Skeletal muscle tissue (tissue), 3 donors: ENCODE measurements at regions not wholly inside any gene's neighbourhood (a gene's known extent, or its start where the extent isn't known, plus 50 kb on each side); places are given as distances from the start of the nearest gene placed in this dataset.

Experiments
- H3K27ac ChIP-seq: one replicate; pipeline ENCODE4 v1.7.0; 2013; ENCODE audit warnings: mild to moderate bottlenecking, low read depth, low read length, inconsistent platforms
- H3K27me3 ChIP-seq, 3 donors: one replicate each; pipeline ENCODE4 v1.7.0; 2013; ENCODE audit warnings: low read length in 3 of 3; ENCODE audit not compliant: control insufficient read depth in 3 of 3, insufficient read depth in 3 of 3
- H3K36me3 ChIP-seq, 3 donors: one replicate each; pipeline ENCODE4 v1.7.0; 2013; ENCODE audit warnings: low read length in 3 of 3; ENCODE audit not compliant: control insufficient read depth in 3 of 3, insufficient read depth in 3 of 3
- H3K4me1 ChIP-seq, 3 donors: one replicate each; pipeline ENCODE4 v1.7.0; 2013; ENCODE audit warnings: low read length in 3 of 3, mild to moderate bottlenecking in 3 of 3; ENCODE audit not compliant: control insufficient read depth in 3 of 3, insufficient read depth in 3 of 3
- H3K4me3 ChIP-seq, 3 donors: one replicate each; pipeline ENCODE4 v1.7.0; 2013; ENCODE audit warnings: low read length in 3 of 3
- H3K9ac ChIP-seq, 3 donors: one replicate each; pipeline ENCODE4 v1.7.0; 2013; ENCODE audit warnings: low read length in 3 of 3, mild to moderate bottlenecking in 3 of 3, moderate library complexity in 2 of 3, low read depth in 1 of 3
- H3K9me3 ChIP-seq, 3 donors: one replicate each; pipeline ENCODE4 v1.7.0; 2013; ENCODE audit warnings: low read length in 3 of 3; ENCODE audit not compliant: control insufficient read depth in 3 of 3
- donor health status: Osteomylitis.

DNA sequence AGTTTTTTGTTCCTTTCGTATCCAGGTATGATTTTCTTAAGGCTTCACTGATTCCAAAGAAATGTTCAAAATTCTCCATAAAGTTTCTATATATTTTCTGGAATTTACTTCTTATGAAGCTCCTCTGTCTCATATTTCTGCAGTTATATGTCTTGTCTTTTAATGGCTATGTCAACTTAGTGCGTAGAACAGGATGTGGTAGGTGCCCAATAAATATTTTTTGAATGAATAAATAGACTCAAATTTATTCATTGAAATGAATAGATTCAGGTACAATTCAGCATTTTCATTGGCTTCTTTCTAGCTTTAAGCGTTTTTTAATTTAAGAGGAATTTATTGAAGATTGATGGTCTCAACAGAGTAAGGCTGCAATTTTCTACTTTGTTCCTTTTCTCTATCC is 231.9 kb upstream of the BOD1L1 start:
- Histone ChIP-seq H3K36me3 (no peaks in the 10 kb centered on the region), H3K27ac (no peak overlapping the region), H3K9me3 (no peaks in the 10 kb centered on the region), H3K27me3 (no peaks in the 10 kb centered on the region), H3K9ac (no peak overlapping the region), H3K4me1 (no peaks in the 10 kb centered on the region), H3K4me3 (no peak overlapping the region)

DNA sequence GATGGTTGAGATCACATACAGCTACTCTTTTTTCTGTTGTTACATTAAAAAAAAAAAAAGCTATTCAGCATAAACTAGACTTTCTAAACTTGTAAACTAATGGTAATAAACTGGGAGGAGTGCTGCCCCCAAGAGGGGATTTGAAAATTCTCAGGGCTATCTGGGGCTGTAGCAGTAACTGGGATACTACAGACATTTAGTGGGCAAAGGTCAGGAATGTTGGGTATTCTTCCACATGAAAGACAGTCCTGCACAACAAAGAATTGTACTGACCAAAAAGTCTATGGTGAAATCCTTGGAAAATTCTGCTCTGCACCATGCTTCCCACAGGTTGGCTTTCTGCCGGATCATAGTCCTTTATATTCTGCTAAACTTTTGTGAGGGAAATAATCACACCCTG is 232.6 kb upstream of the BOD1L1 start:
- Histone ChIP-seq H3K36me3 (no peaks in the 10 kb centered on the region), H3K4me3 (no peak overlapping the region), H3K27ac (no peak overlapping the region), H3K9ac (no peak overlapping the region), H3K9me3 (no peaks in the 10 kb centered on the region), H3K27me3 (no peaks in the 10 kb centered on the region), H3K4me1 (no peaks in the 10 kb centered on the region)

DNA sequence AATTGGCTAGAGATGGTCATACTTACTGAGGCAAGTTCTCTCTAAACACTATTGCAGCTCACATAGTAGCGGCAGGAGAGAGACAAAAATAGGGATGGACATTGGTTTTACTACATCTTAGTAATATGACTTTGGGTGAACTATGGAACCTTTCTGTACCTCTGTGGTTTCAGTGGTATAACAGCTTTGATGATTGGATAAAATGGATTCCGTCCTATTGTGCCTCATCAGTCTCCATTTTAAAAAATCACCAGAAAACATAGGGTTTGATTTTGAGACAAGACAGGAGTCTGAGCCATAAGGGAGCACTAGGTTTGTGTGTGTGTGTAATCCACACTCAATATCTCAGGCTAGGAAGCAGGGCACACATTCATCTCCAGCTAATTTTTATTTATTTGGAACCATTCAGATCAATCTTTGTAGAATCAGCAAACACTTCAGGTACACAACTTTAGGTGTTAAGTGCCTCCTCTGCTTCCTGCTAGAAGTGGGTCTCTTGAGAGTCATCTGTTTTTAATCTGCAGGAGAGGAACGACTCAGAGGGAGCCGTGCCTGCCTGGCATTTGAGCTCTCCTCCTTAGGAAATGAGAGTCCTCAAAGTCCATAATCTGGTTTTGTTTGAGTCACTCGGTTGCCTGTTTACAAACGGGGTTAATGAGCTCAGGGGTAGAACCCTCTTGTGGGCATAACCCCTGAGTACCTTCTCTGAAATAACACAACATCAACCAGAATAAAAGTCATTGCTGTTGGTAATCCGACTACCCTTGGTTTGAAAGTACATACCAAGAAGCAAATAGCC is 238.5 kb upstream of the BOD1L1 start:
- Histone ChIP-seq H3K9ac (no peak overlapping the region), H3K36me3 (no peaks in the 10 kb centered on the region)

DNA sequence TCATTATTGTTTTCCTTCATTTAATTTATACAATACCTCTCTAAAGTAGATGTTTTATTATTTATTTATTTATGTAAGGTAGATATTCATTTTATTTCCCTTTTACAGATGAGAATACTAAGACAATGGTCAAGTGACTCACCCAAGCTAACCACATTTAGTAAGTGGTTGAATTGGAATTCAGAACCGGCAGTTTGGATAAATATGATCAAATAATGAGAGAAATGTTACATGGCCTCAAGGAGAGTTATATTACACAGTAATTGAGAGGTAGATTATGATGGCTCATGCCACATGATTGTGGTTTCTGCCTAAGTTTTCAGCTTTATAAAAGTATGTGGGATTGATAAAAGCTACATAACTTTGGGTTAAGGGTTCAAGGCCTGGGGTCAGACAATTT is 239.4 kb upstream of the BOD1L1 start:
- Histone ChIP-seq H3K4me1 (no peaks in the 10 kb centered on the region), H3K4me3 (no peak overlapping the region), H3K9ac (no peak overlapping the region), H3K27me3 (no peaks in the 10 kb centered on the region), H3K27ac (no peak overlapping the region), H3K9me3 (no peaks in the 10 kb centered on the region), H3K36me3 (no peaks in the 10 kb centered on the region)

More for the DNA sequence above, 238.5 kb upstream of the BOD1L1 start:
- Histone ChIP-seq H3K4me1 (no peaks in the 10 kb centered on the region), H3K27ac (no peak overlapping the region), H3K4me3 (no peak overlapping the region), H3K9me3 (no peaks in the 10 kb centered on the region), H3K27me3 (no peaks in the 10 kb centered on the region)

- H3K4me1 ChIP-seq: no peaks in the 10 kb centered on the region
- H3K27me3 ChIP-seq: no peaks in the 10 kb centered on the region
- no peaks in the 10 kb centered on the region for H3K36me3 ChIP-seq
- H3K9ac ChIP-seq: no peak overlapping the region
- no peak overlapping the region for H3K27ac ChIP-seq
- no peak overlapping the region for H3K4me3 ChIP-seq
- H3K9me3 ChIP-seq: no peaks in the 10 kb centered on the region
These were observed 244.6 kb upstream of the BOD1L1 start for GRCh38 chr4:13872155-13872554.

DNA sequence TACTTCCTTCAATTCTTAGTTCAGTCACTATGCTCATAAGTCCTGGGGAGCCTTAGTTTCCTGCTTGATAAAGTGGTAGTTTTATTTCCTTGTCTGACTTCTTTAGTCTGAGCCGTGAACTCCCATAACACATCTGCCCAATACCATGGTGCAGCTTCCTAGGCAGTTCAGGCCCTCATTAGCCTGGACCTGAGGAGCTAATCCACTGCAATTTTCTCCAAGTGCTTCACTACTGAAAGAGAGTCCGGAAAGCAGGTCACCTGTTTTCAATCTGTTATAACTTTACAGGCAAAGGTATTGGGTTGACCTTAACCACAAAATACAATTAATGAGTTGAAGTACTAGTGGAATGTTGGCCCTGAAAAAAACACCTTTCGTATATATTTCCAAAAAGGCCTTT is 245.4 kb upstream of the BOD1L1 start:
- Histone ChIP-seq H3K4me1 (no peaks in the 10 kb centered on the region), H3K27me3 (no peaks in the 10 kb centered on the region), H3K9ac (no peak overlapping the region), H3K27ac (no peak overlapping the region), H3K36me3 (no peaks in the 10 kb centered on the region), H3K4me3 (no peak overlapping the region), H3K9me3 (no peaks in the 10 kb centered on the region)

- no peak overlapping the region for H3K27ac ChIP-seq
- H3K36me3 ChIP-seq: no peaks in the 10 kb centered on the region
- no peak overlapping the region for H3K4me3 ChIP-seq
- no peaks in the 10 kb centered on the region for H3K4me1 ChIP-seq
- no peak overlapping the region for H3K9ac ChIP-seq
- H3K9me3 ChIP-seq: no peaks in the 10 kb centered on the region
- H3K27me3 ChIP-seq: no peaks in the 10 kb centered on the region
These were observed 247.7 kb upstream of the BOD1L1 start for GRCh38 chr4:13875181-13875580.

DNA sequence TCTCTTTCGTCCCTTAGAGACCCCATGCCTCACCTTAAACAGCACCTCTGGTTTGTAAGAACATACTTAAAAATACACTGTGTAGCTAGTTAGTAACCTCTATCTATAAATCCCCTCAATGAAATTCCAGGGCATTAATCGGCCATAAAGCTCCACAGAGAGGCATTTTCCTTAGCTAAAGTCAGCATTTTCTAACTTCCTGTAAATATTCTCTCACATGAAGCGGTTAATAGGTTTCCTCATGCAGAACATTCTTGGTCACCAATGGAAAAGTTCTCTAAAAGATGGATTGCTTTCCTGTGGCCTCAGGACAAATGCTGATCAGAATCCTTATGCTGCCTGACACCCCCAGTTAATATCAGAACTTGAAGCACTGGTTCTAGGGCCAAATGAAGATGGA is 248.6 kb upstream of the BOD1L1 start:
- H3K4me1 ChIP-seq: no peaks in the 10 kb centered on the region
- no peak overlapping the region for H3K4me3 ChIP-seq
- H3K27me3 ChIP-seq: no peaks in the 10 kb centered on the region
- H3K36me3 ChIP-seq: no peaks in the 10 kb centered on the region
- H3K9ac ChIP-seq: no peak overlapping the region
- H3K9me3 ChIP-seq: no peaks in the 10 kb centered on the region
- H3K27ac ChIP-seq: no peak overlapping the region

GRCh38 chr4:13876940-13877339 is 249.4 kb upstream of the BOD1L1 start:
- H3K9me3 ChIP-seq: no peaks in the 10 kb centered on the region
- no peaks in the 10 kb centered on the region for H3K36me3 ChIP-seq
- no peaks in the 10 kb centered on the region for H3K27me3 ChIP-seq
- H3K27ac ChIP-seq: no peak overlapping the region
- H3K9ac ChIP-seq: no peak overlapping the region
- no peak overlapping the region for H3K4me3 ChIP-seq
- no peaks in the 10 kb centered on the region for H3K4me1 ChIP-seq

GRCh38 chr4:13877626-13878025 is 250.1 kb upstream of the BOD1L1 start:
- Histone ChIP-seq H3K4me1 (no peaks in the 10 kb centered on the region), H3K27ac (no peak overlapping the region), H3K36me3 (no peaks in the 10 kb centered on the region), H3K9me3 (no peaks in the 10 kb centered on the region), H3K27me3 (no peaks in the 10 kb centered on the region), H3K4me3 (no peak overlapping the region), H3K9ac (no peak overlapping the region)
